GM12864 (cell line): ENCODE measurements at regions not wholly inside any gene's neighbourhood (a gene's known extent, or its start where the extent isn't known, plus 50 kb on each side); places are given as distances from the start of the nearest gene placed in this dataset.
"Not testable (repeated sequence)": the region's sequence is repeated elsewhere in the genome, so short reads cannot be mapped to it uniquely, and the experiment has no call there.

ENCODE experiments used
- DNase-seq: peaks from one replicate; pipeline ENCODE4 v3.0.0-alpha.2; 2011; ENCODE audit warnings: low read depth
- H3K4me3 ChIP-seq: 2 replicates; pipeline ENCODE4 v1.5.1; 2011; ENCODE audit warnings: mild to moderate bottlenecking, low read depth, low read length, control low read depth
- CTCF ChIP-seq: IDR thresholded peaks from 2 replicates; pipeline ENCODE4 v1.5.1; 2011; ENCODE audit warnings: low read depth, mild to moderate bottlenecking, moderate library complexity, low read length, control low read depth, inconsistent platforms; ENCODE audit errors: missing control alignments

- DNase-seq: no peak
- TF ChIP-seq CTCF: no peak
- H3K4me3 ChIP-seq: no peak overlapping the region
Measured at GRCh38 chr7:115319541-115319940, 397.6 kb downstream of the MDFIC start.

GRCh38 chr7:115310316-115310715, 388.4 kb downstream of the MDFIC start:
- H3K4me3 ChIP-seq, DNase-seq: not testable (repeated sequence)

- H3K4me3 ChIP-seq: no peak overlapping the region
- DNase-seq: no peak
- no peak for TF ChIP-seq CTCF
Measured at GRCh38 chr7:115306586-115306985, 384.7 kb downstream of the MDFIC start.

GRCh38 chr7:115300231-115300870, 378.5 kb downstream of the MDFIC start:
- TF ChIP-seq CTCF: no peak
- DNase-seq: no peak
- H3K4me3 ChIP-seq: no peak overlapping the region

GRCh38 chr7:115299397-115300037, 377.6 kb downstream of the MDFIC start:
- DNase-seq: no peak
- TF ChIP-seq CTCF: no peak
- H3K4me3 ChIP-seq: no peak overlapping the region

GRCh38 chr7:115297656-115298055, 375.8 kb downstream of the MDFIC start:
- no peak overlapping the region for H3K4me3 ChIP-seq
- no peak for TF ChIP-seq CTCF
- no peak for DNase-seq

GRCh38 chr7:115293628-115294240, 371.8 kb downstream of the MDFIC start:
- TF ChIP-seq CTCF: no peak
- DNase-seq: no peak
- H3K4me3 ChIP-seq: no peak overlapping the region
